OCI-LY7 (cell line): ENCODE measurements at regions not wholly inside any gene's neighbourhood (a gene's known extent, or its start where the extent isn't known, plus 50 kb on each side); places are given as distances from the start of the nearest gene placed in this dataset.

ENCODE experiments used
- EZH2phosphoT487 ChIP-seq: fragments of 200-600 bp; sonication (generic); IDR thresholded peaks from 2 replicates; pipeline ENCODE4 v1.6.1; 2018; ENCODE audit warnings: low read depth, borderline replicate concordance, mild to moderate bottlenecking, mixed run types, antibody characterized with exemption, low read length, moderate library complexity, mixed read lengths
- TF ChIP-seq, protein P1 (sequence below): fragments of 200-600 bp; sonication (generic); conservative IDR thresholded peaks from 2 replicates; pipeline ENCODE4 v1.5.1; 2014; ENCODE audit warnings: mild to moderate bottlenecking, antibody characterized with exemption, low read length, moderate library complexity, mixed read lengths

DNA sequence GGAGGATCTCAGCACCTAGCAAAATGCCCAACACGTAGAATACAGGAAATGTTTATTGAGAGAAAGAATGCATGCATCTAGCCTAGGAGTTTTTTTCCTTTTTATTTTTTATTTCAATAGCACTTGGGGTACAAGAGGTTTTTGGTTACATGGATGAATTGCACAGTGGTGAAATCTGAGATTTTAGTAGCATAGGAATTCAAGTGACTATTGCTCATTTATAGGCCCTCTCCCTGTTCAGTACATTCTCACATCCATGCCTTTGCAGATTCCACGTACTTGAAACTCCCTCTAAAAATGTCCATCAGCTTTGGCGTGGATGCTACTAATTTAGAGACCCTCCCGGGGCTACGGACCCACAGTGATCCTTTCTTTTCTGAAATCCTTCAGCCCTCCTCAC, 61.7 kb upstream of the PIAS1 start:
- TF ChIP-seq, protein P1, sequence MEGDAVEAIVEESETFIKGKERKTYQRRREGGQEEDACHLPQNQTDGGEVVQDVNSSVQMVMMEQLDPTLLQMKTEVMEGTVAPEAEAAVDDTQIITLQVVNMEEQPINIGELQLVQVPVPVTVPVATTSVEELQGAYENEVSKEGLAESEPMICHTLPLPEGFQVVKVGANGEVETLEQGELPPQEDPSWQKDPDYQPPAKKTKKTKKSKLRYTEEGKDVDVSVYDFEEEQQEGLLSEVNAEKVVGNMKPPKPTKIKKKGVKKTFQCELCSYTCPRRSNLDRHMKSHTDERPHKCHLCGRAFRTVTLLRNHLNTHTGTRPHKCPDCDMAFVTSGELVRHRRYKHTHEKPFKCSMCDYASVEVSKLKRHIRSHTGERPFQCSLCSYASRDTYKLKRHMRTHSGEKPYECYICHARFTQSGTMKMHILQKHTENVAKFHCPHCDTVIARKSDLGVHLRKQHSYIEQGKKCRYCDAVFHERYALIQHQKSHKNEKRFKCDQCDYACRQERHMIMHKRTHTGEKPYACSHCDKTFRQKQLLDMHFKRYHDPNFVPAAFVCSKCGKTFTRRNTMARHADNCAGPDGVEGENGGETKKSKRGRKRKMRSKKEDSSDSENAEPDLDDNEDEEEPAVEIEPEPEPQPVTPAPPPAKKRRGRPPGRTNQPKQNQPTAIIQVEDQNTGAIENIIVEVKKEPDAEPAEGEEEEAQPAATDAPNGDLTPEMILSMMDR, result no peak
- TF ChIP-seq EZH2phosphoT487, result no peak
